ENCODE measurements at regions not wholly inside any gene's neighbourhood (a gene's known extent, or its start where the extent isn't known, plus 50 kb on each side); places are given as distances from the start of the nearest gene placed in this dataset.

DNA sequence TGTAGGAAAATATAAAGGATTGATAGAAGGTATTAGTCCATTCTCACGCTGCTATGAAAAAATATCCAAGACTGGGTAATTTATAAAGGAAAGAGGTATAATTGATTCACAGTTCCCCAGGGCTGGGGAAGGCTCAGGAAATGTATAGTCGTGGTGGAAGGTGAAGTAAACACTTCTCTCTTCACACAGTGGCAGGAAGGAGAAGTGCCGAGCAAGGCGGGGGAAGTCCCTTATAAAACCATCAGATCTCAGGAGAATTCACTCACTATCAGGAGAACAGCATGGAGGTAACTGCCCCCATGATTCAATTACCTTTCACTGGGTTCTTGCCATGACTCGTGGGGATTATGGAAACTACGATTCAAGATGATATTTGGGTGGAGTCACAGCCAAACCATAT is 1806.0 kb downstream of the MRPL39 start:
- no peak for TF ChIP-seq CTCF (conservative IDR thresholded peaks at IDR 0.05; ENCODE audit: low read length)
- no peak for TF ChIP-seq EZH2phosphoT487 (IDR thresholded peaks at IDR 0.05; ENCODE audit: borderline replicate concordance)

Measured in Loucy (cell line).